IMR-90 (cell line): ENCODE measurements at regions not wholly inside any gene's neighbourhood (a gene's known extent, or its start where the extent isn't known, plus 50 kb on each side); places are given as distances from the start of the nearest gene placed in this dataset.

Experiments used
- ATAC-seq: fragments of 200-7000 bp; cut with Tn5 transposase; 2 replicates; pipeline ENCODE4 v1.9.1; 2020; ENCODE audit warnings: low read depth, mild to moderate bottlenecking, moderate library complexity
- BruUV-seq: library from RNA; stranded (reverse); fragments of 400-500 nt; replicated peaks from 2 replicates; lab custom pipeline; 2021; lab: Mats Ljungman, UMichigan
- CTCF ChIA-PET: fragments of 300-600 bp; formaldehyde crosslinking; extraction: SDS; loops from one replicate; lab custom pipeline; 2021; ENCODE audit warnings: antibody characterized with exemption; lab: Yijun Ruan, JAX
- POLR2A ChIA-PET: fragments of 300-600 bp; sonication (Branson Sonifier 250); formaldehyde crosslinking; loops from one replicate; lab custom pipeline; 2022; ENCODE audit warnings: antibody characterized with exemption; ENCODE audit not compliant: unreplicated experiment; lab: Charles Lee
- DNase-seq: peaks from one replicate; pipeline ENCODE4 v3.0.0; 2013
- H2AFZ ChIP-seq: replicated peaks from 2 replicates; pipeline ENCODE3; 2013; ENCODE audit warnings: low read length, mild to moderate bottlenecking; ENCODE audit not compliant: poor library complexity
- H2AK5ac ChIP-seq: 2 replicates; pipeline ENCODE4 v1.6.1; 2013; ENCODE audit warnings: low read depth, low read length, inconsistent platforms
- H2AK9ac ChIP-seq: replicated peaks from 2 replicates; pipeline ENCODE3; 2013; ENCODE audit warnings: mild to moderate bottlenecking, low read depth, low read length, moderate library complexity; ENCODE audit not compliant: poor library complexity
- H2BK120ac ChIP-seq: 2 replicates; pipeline ENCODE4 v1.6.1; 2013; ENCODE audit warnings: low read depth, low read length, inconsistent platforms
- H2BK15ac ChIP-seq: 3 replicates; pipeline ENCODE4 v1.6.1; 2013; ENCODE audit warnings: low read depth, low read length, inconsistent platforms
- H2BK20ac ChIP-seq: 2 replicates; pipeline ENCODE4 v1.6.1; 2013; ENCODE audit warnings: low read depth, mild to moderate bottlenecking, inconsistent platforms, low read length, moderate library complexity
- H2BK5ac ChIP-seq: 2 replicates; pipeline ENCODE4 v1.6.1; 2013; ENCODE audit warnings: mild to moderate bottlenecking, low read depth, low read length, inconsistent platforms; ENCODE audit not compliant: poor library complexity, severe bottlenecking
- H3K14ac ChIP-seq: replicated peaks from 2 replicates; pipeline ENCODE4 v1.6.1; 2013; ENCODE audit warnings: low read depth, low read length, inconsistent platforms
- H3K18ac ChIP-seq: 2 replicates; pipeline ENCODE4 v1.6.1; 2013; ENCODE audit warnings: low read depth, low read length, control low read depth
- H3K23ac ChIP-seq: 2 replicates; pipeline ENCODE4 v1.6.1; 2013; ENCODE audit warnings: low read depth, low read length, inconsistent platforms
- H3K27ac ChIP-seq: 2 replicates; pipeline ENCODE4 v1.5.1; 2013; ENCODE audit warnings: mild to moderate bottlenecking, control low read depth, low read length; ENCODE audit not compliant: insufficient read depth
- H3K27me3 ChIP-seq: 2 replicates; pipeline ENCODE4 v1.6.1; 2013; ENCODE audit warnings: low read length; ENCODE audit not compliant: control insufficient read depth, insufficient read depth
- H3K36me3 ChIP-seq: 2 replicates; pipeline ENCODE4 v1.6.1; 2013; ENCODE audit warnings: low read length, mixed read lengths; ENCODE audit not compliant: control insufficient read depth, insufficient read depth
- H3K4ac ChIP-seq: 2 replicates; pipeline ENCODE4 v1.6.1; 2013; ENCODE audit warnings: low read depth, low read length, inconsistent platforms
- H3K4me1 ChIP-seq: 2 replicates; pipeline ENCODE4 v1.6.1; 2013; ENCODE audit warnings: low read length, mixed read lengths; ENCODE audit not compliant: control insufficient read depth, insufficient read depth
- H3K4me2 ChIP-seq: 2 replicates; pipeline ENCODE4 v1.6.1; 2013; ENCODE audit warnings: low read depth, mild to moderate bottlenecking, control low read depth, low read length, moderate library complexity
- H3K4me3 ChIP-seq: 2 replicates; pipeline ENCODE4 v1.5.1; 2013; ENCODE audit warnings: low read depth, mild to moderate bottlenecking, control low read depth, low read length, moderate library complexity; ENCODE audit not compliant: insufficient read depth
- H3K56ac ChIP-seq: 2 replicates; pipeline ENCODE4 v1.6.1; 2013; ENCODE audit warnings: low read length, inconsistent platforms; ENCODE audit not compliant: insufficient read depth; ENCODE audit errors: extremely low read depth
- H3K79me1 ChIP-seq, 2 experiments: 2 replicates each; pipeline ENCODE4 v1.6.1; 2013; ENCODE audit warnings: low read length in 2 of 2, inconsistent platforms in 1 of 2, low read depth in 1 of 2
- H3K9ac ChIP-seq: 2 replicates; pipeline ENCODE4 v1.6.1; 2013; ENCODE audit warnings: low read depth, low read length, control low read depth
- H3K9me1 ChIP-seq: 2 replicates; pipeline ENCODE4 v1.6.1; 2013; ENCODE audit warnings: low read length, inconsistent platforms; ENCODE audit not compliant: insufficient read depth
- H3K9me3 ChIP-seq: 2 replicates; pipeline ENCODE4 v1.6.1; 2013; ENCODE audit warnings: low read length; ENCODE audit not compliant: control insufficient read depth, insufficient read depth
- H4K20me1 ChIP-seq: 2 replicates; pipeline ENCODE4 v1.6.1; 2013; ENCODE audit warnings: low read length, inconsistent platforms; ENCODE audit not compliant: insufficient read depth
- H4K5ac ChIP-seq: 2 replicates; pipeline ENCODE4 v1.6.1; 2013; ENCODE audit warnings: mild to moderate bottlenecking, low read depth, low read length, control low read depth
- H4K8ac ChIP-seq, 2 experiments: 2 replicates each; pipeline ENCODE4 v1.6.1; 2013; ENCODE audit warnings: low read depth in 2 of 2, low read length in 2 of 2, control low read depth in 1 of 2, inconsistent platforms in 1 of 2
- H4K91ac ChIP-seq: 2 replicates; pipeline ENCODE4 v1.6.1; 2013; ENCODE audit warnings: low read depth, low read length, inconsistent platforms; ENCODE audit not compliant: insufficient read depth
- BHLHE40 ChIP-seq: fragments of 150-350 bp; IDR thresholded peaks from 2 replicates; pipeline ENCODE4 v1.6.1; 2016; ENCODE audit warnings: mild to moderate bottlenecking, low read depth, low read length
- CEBPB ChIP-seq: IDR thresholded peaks from 2 replicates; pipeline ENCODE4 v1.6.1; 2012; ENCODE audit warnings: low read depth, low read length, improper control_type of control experiment
- CHD1 ChIP-seq: IDR thresholded peaks from 2 replicates; pipeline ENCODE4 v1.6.1; 2012; ENCODE audit warnings: low read depth, low read length, improper control_type of control experiment
- ELK1 ChIP-seq: fragments of 150-350 bp; IDR thresholded peaks from 2 replicates; pipeline ENCODE4 v1.6.1; 2016; ENCODE audit warnings: low read depth, mild to moderate bottlenecking, low read length, moderate library complexity, borderline replicate concordance
- FOS ChIP-seq: fragments of 150-350 bp; IDR thresholded peaks from 2 replicates; pipeline ENCODE4 v1.6.1; 2016; ENCODE audit warnings: low read depth, low read length
- MAFK ChIP-seq: IDR thresholded peaks from 2 replicates; pipeline ENCODE4 v1.6.1; 2012; ENCODE audit warnings: low read depth, low read length, improper control_type of control experiment
- MAZ ChIP-seq: IDR thresholded peaks from 2 replicates; pipeline ENCODE4 v1.6.1; 2012; ENCODE audit warnings: low read depth, mild to moderate bottlenecking, low read length, improper control_type of control experiment, moderate library complexity, borderline replicate concordance
- MXI1 ChIP-seq: IDR thresholded peaks from 2 replicates; pipeline ENCODE4 v1.6.1; 2012; ENCODE audit warnings: low read depth, mild to moderate bottlenecking, low read length, moderate library complexity, borderline replicate concordance
- NFE2L2 ChIP-seq: fragments of 150-350 bp; IDR thresholded peaks from 2 replicates; pipeline ENCODE4 v1.6.1; 2016; ENCODE audit warnings: low read depth, mild to moderate bottlenecking, low read length
- POLR2A ChIP-seq: IDR thresholded peaks from 2 replicates; pipeline ENCODE4 v1.6.1; 2012; ENCODE audit warnings: mild to moderate bottlenecking, low read depth, low read length
- RAD21 ChIP-seq: IDR thresholded peaks from 2 replicates; pipeline ENCODE4 v1.6.1; 2012; ENCODE audit warnings: low read length, improper control_type of control experiment
- RCOR1 ChIP-seq: IDR thresholded peaks from 2 replicates; pipeline ENCODE4 v1.6.1; 2012; ENCODE audit warnings: mild to moderate bottlenecking, low read length, improper control_type of control experiment; ENCODE audit not compliant: insufficient replicate concordance
- RFX5 ChIP-seq: IDR thresholded peaks from 2 replicates; pipeline ENCODE4 v1.8.0; 2012; ENCODE audit warnings: low read depth, mild to moderate bottlenecking, low read length, moderate library complexity
- SMC3 ChIP-seq: fragments of 150-350 bp; IDR thresholded peaks from 2 replicates; pipeline ENCODE4 v1.6.1; 2016; ENCODE audit warnings: low read depth, mild to moderate bottlenecking, antibody characterized with exemption, low read length, moderate library complexity
- USF2 ChIP-seq: fragments of 150-350 bp; IDR thresholded peaks from 2 replicates; pipeline ENCODE4 v1.6.1; 2017; ENCODE audit warnings: mild to moderate bottlenecking, antibody characterized with exemption, low read length, low read depth
- WGBS, 2 experiments: methylation state at CpG; one replicate each; pipeline versions ENCODE4 v1.1.5 to v1.1.7; 2013; ENCODE audit warnings: missing lambda C conversion rate in 2 of 2; ENCODE audit not compliant: insufficient read length in 1 of 2; ENCODE audit errors: extremely low coverage in 2 of 2; 5-methylcytosine and 5-hydroxymethylcytosine counted together
- dilution Hi-C: fragments of 300-500 bp; cut with HindIII; formaldehyde crosslinking; loops from one replicate; pipeline ENCODE4 v1.14.3; 2018; ENCODE audit warnings: low sequenced_read_pairs; ENCODE audit not compliant: unreplicated experiment
- in situ Hi-C: fragments of 300-500 bp; cut with MboI; formaldehyde crosslinking; loops from 3 replicates; pipeline ENCODE4 v1.14.3; 2019; ENCODE audit warnings: low sequenced_read_pairs, inconsistent platforms, mixed read lengths
- intact Hi-C: fragments of 100-400 bp; cut with micrococcal nuclease; formaldehyde crosslinking; loops from 2 replicates; pipeline ENCODE4 v1.10.0; 2022

- Histone ChIP-seq H3K14ac (no peak overlapping the region), H2BK120ac (no peak overlapping the region)
- no TSS peak for BruUV-seq
Measured at GRCh38 chr2:5264361-5264760, 427.8 kb upstream of the SOX11 start.

More at GRCh38 chr2:5264361-5264760, 427.8 kb upstream of the SOX11 start:
- no peaks in the 10 kb centered on the region for H4K20me1 ChIP-seq
- no peak for ATAC-seq
- ChIA-PET CTCF (no interaction called here), POLR2A (no interaction called here)
- no peak overlapping the region for H3K23ac ChIP-seq
- H2BK15ac ChIP-seq, result no peak overlapping the region
- H3K36me3 ChIP-seq, result no peaks in the 10 kb centered on the region
- H2AK5ac ChIP-seq, result no peak overlapping the region
- H3K9ac ChIP-seq, result no peak overlapping the region
- H4K5ac ChIP-seq, result no peak overlapping the region
- no peak overlapping the region for H2BK5ac ChIP-seq
- no peak overlapping the region for H3K4ac ChIP-seq
- H3K27me3 ChIP-seq, result no peaks in the 10 kb centered on the region
- H3K9me3 ChIP-seq, result peaks cover 2% of the 10 kb centered on the region
- no peak overlapping the region for H3K56ac ChIP-seq
- intact Hi-C loops, result no loop called here
- TF ChIP-seq SMC3, result no peak
- no peak for TF ChIP-seq MAFK
- TF ChIP-seq BHLHE40, result no peak
- no peak for TF ChIP-seq RAD21
- no peak for TF ChIP-seq MAZ
- no peak for TF ChIP-seq USF2
- no peak for TF ChIP-seq CHD1
- TF ChIP-seq CEBPB, result no peak
- no peak for TF ChIP-seq MXI1
- TF ChIP-seq RCOR1, result no peak
- TF ChIP-seq RFX5, result no peak
- TF ChIP-seq ELK1, result no peak
- TF ChIP-seq POLR2A, result no peak
- TF ChIP-seq FOS, result no peak
- no peak for TF ChIP-seq NFE2L2
- in situ Hi-C loops, result no loop called here
- H3K4me2 ChIP-seq, result no peak overlapping the region
- H2BK20ac ChIP-seq, result no peak overlapping the region
- dilution Hi-C loops, result no loop called here
- no CpG with 5 or more reads among the region's 3 CpGs for WGBS, 2 experiments
- no peak overlapping the region for H3K4me3 ChIP-seq
- DNase-seq, result no peak
- no peaks in the 10 kb centered on the region for H3K79me1 ChIP-seq
- no peaks in the 10 kb centered on the region for H3K4me1 ChIP-seq
- H2AK9ac ChIP-seq, result no peak overlapping the region
- no peak overlapping the region for H3K18ac ChIP-seq
- H4K91ac ChIP-seq, result no peak overlapping the region
- H4K8ac ChIP-seq, result no peak overlapping the region
- no peak overlapping the region for H2AFZ ChIP-seq
- no peak overlapping the region for H3K27ac ChIP-seq
- no peaks in the 10 kb centered on the region for H3K9me1 ChIP-seq
